H9 (cell line): ENCODE measurements at regions not wholly inside any gene's neighbourhood (a gene's known extent, or its start where the extent isn't known, plus 50 kb on each side); places are given as distances from the start of the nearest gene placed in this dataset.
A peak's percentile ranks its signal among the peaks of the same experiment; 100 is the strongest.

Experiments used
- DNase-seq: peaks from one replicate; pipeline ENCODE4 v3.0.0-alpha.2; 2017
- H2AFZ ChIP-seq: one replicate; pipeline ENCODE4 v1.6.1; 2013; ENCODE audit warnings: mild to moderate bottlenecking, low read length, control low read depth, moderate library complexity
- H2AK5ac ChIP-seq: 2 replicates; pipeline ENCODE4 v1.6.1; 2013; ENCODE audit warnings: low read length, control low read depth, mixed read lengths; ENCODE audit not compliant: insufficient read length
- H2BK120ac ChIP-seq: one replicate; pipeline ENCODE4 v1.6.1; 2013; ENCODE audit warnings: low read depth, mild to moderate bottlenecking, low read length, control low read depth, inconsistent platforms; ENCODE audit not compliant: poor library complexity, severe bottlenecking
- H2BK12ac ChIP-seq: 2 replicates; pipeline ENCODE4 v1.6.1; 2013; ENCODE audit warnings: low read length, control low read depth, mixed read lengths, low read depth; ENCODE audit not compliant: insufficient read length
- H2BK15ac ChIP-seq: 2 replicates; pipeline ENCODE4 v1.6.1; 2013; ENCODE audit warnings: low read depth, low read length, control low read depth
- H2BK20ac ChIP-seq: one replicate; pipeline ENCODE4 v1.6.1; 2013; ENCODE audit warnings: low read depth, mild to moderate bottlenecking, low read length, control low read depth, inconsistent platforms; ENCODE audit not compliant: poor library complexity, severe bottlenecking
- H2BK5ac ChIP-seq: 2 replicates; pipeline ENCODE4 v1.6.1; 2013; ENCODE audit warnings: low read length, control low read depth, mixed read lengths; ENCODE audit not compliant: insufficient read length
- H3K14ac ChIP-seq: 2 replicates; pipeline ENCODE4 v1.6.1; 2013; ENCODE audit warnings: low read length, control low read depth; ENCODE audit not compliant: insufficient read depth
- H3K18ac ChIP-seq: 2 replicates; pipeline ENCODE4 v1.6.1; 2013; ENCODE audit warnings: low read depth, mild to moderate bottlenecking, mixed read lengths, low read length, control low read depth; ENCODE audit not compliant: insufficient read length
- H3K23ac ChIP-seq: 2 replicates; pipeline ENCODE4 v1.6.1; 2013; ENCODE audit warnings: low read length, control low read depth, mixed read lengths, low read depth; ENCODE audit not compliant: insufficient read length
- H3K23me2 ChIP-seq: 2 replicates; pipeline ENCODE4 v1.6.1; 2013; ENCODE audit warnings: low read depth, mild to moderate bottlenecking, mixed read lengths, low read length, control low read depth; ENCODE audit not compliant: insufficient read length, poor library complexity, severe bottlenecking
- H3K27ac ChIP-seq: 2 replicates; pipeline ENCODE4 v1.5.1; 2013; ENCODE audit warnings: low read length, control low read depth, mixed read lengths, low read depth; ENCODE audit not compliant: insufficient read length
- H3K27me3 ChIP-seq: 2 replicates; pipeline ENCODE4 v1.6.1; 2013; ENCODE audit warnings: low read length, control low read depth, inconsistent platforms; ENCODE audit not compliant: insufficient read depth
- H3K4ac ChIP-seq: 2 replicates; pipeline ENCODE4 v1.6.1; 2013; ENCODE audit warnings: low read depth, mild to moderate bottlenecking, control low read depth, inconsistent platforms, low read length, moderate library complexity
- H3K4me1 ChIP-seq: 2 replicates; pipeline ENCODE4 v1.6.1; 2013; ENCODE audit warnings: low read length, control low read depth, inconsistent platforms; ENCODE audit not compliant: insufficient read depth
- H3K4me2 ChIP-seq: 2 replicates; pipeline ENCODE4 v1.6.1; 2013; ENCODE audit warnings: low read length, control low read depth, mixed read lengths; ENCODE audit not compliant: insufficient read length, insufficient read depth
- H3K56ac ChIP-seq: 2 replicates; pipeline ENCODE4 v1.6.1; 2013; ENCODE audit warnings: low read depth, mild to moderate bottlenecking, mixed read lengths, low read length, control low read depth; ENCODE audit not compliant: insufficient read length
- H3K79me1 ChIP-seq: 2 replicates; pipeline ENCODE4 v1.6.1; 2013; ENCODE audit warnings: low read depth, mild to moderate bottlenecking, moderate library complexity, low read length, control low read depth, inconsistent platforms; ENCODE audit not compliant: insufficient read depth, poor library complexity, severe bottlenecking
- H3K79me2 ChIP-seq: 2 replicates; pipeline ENCODE4 v1.6.1; 2013; ENCODE audit warnings: low read length, control low read depth, inconsistent platforms; ENCODE audit not compliant: insufficient read depth
- H3K9ac ChIP-seq: 2 replicates; pipeline ENCODE4 v1.6.1; 2013; ENCODE audit warnings: low read length, control low read depth, mixed read lengths; ENCODE audit not compliant: insufficient read length; ENCODE audit errors: extremely low read depth
- H3K9me3 ChIP-seq: one replicate; pipeline ENCODE4 v1.6.1; 2013; ENCODE audit warnings: low read depth, low read length, inconsistent platforms; ENCODE audit not compliant: control insufficient read depth
- H3T11ph ChIP-seq: one replicate; pipeline ENCODE4 v1.6.1; 2013; ENCODE audit warnings: mild to moderate bottlenecking, low read length, control low read depth, inconsistent platforms
- H4K20me1 ChIP-seq: one replicate; pipeline ENCODE4 v1.6.1; 2013; ENCODE audit not compliant: control insufficient read depth, insufficient read length, insufficient read depth
- H4K5ac ChIP-seq: 2 replicates; pipeline ENCODE4 v1.6.1; 2013; ENCODE audit warnings: low read depth, mild to moderate bottlenecking, mixed read lengths, low read length, control low read depth; ENCODE audit not compliant: insufficient read length
- H4K8ac ChIP-seq: replicated peaks from 2 replicates; pipeline ENCODE4 v1.6.1; 2013; ENCODE audit warnings: low read length, control low read depth, mixed read lengths, low read depth; ENCODE audit not compliant: insufficient read length
- H4K91ac ChIP-seq: 2 replicates; pipeline ENCODE4 v1.6.1; 2013; ENCODE audit warnings: low read depth, mild to moderate bottlenecking, moderate library complexity, mixed read lengths, low read length, control low read depth; ENCODE audit not compliant: insufficient read length
- H3K27ac Mint-ChIP-seq, 3 experiments: 2 replicates in 2 of 3; 3 replicates in 1 of 3; pipeline ENCODE4 v1.8.0; 2020 to 2021; ENCODE audit warnings: mixed read lengths in 3 of 3, mild to moderate bottlenecking in 1 of 3, moderate library complexity in 1 of 3
- H3K27me3 Mint-ChIP-seq: 2 replicates; pipeline ENCODE4 v1.8.0; 2021; ENCODE audit warnings: low read depth, mild to moderate bottlenecking, moderate library complexity, mixed read lengths
- H3K36me3 Mint-ChIP-seq, 3 experiments: 2 replicates in 2 of 3; 3 replicates in 1 of 3; pipeline ENCODE4 v1.8.0; 2020 to 2021; ENCODE audit warnings: low read depth in 3 of 3, mixed read lengths in 3 of 3; ENCODE audit not compliant: insufficient read depth in 1 of 3
- H3K4me1 Mint-ChIP-seq, 2 experiments: 2 replicates each; pipeline ENCODE4 v1.8.0; 2020; ENCODE audit warnings: mixed read lengths in 2 of 2
- H3K4me3 Mint-ChIP-seq, 2 experiments: 2 replicates in 1 of 2; 3 replicates in 1 of 2; pipeline ENCODE4 v1.8.0; 2020 to 2021; ENCODE audit warnings: mild to moderate bottlenecking in 2 of 2, mixed read lengths in 2 of 2, moderate library complexity in 1 of 2
- H3K9me3 Mint-ChIP-seq, 2 experiments: 2 replicates in 1 of 2; 3 replicates in 1 of 2; pipeline ENCODE4 v1.8.0; 2020; ENCODE audit warnings: mild to moderate bottlenecking in 2 of 2, mixed read lengths in 2 of 2, moderate library complexity in 1 of 2
- CTCF ChIP-seq: fragments of 200-600 bp; sonication (generic); conservative IDR thresholded peaks from 3 replicates; pipeline ENCODE4 v1.8.0; 2021; ENCODE audit warnings: antibody characterized with exemption, mild to moderate bottlenecking
- WGBS: extraction: QIAGEN DNeasy Blood & Tissue Kit; methylation state at CpG from one replicate; pipeline ENCODE4 v1.1.7; 2013; ENCODE audit warnings: missing lambda C conversion rate, low lambda C conversion rate, mixed read lengths; ENCODE audit not compliant: insufficient read length; ENCODE audit errors: extremely low coverage; 5-methylcytosine and 5-hydroxymethylcytosine counted together

- H4K20me1 ChIP-seq: no peaks in the 10 kb centered on the region
- no peaks in the 10 kb centered on the region for H3K9me3 ChIP-seq
- no peak overlapping the region for H4K5ac ChIP-seq
- no peak overlapping the region for H2BK20ac ChIP-seq
- no peak overlapping the region for H3K27ac ChIP-seq
- H4K8ac ChIP-seq: no peak overlapping the region
- no peak overlapping the region for H2AFZ ChIP-seq
- H3K18ac ChIP-seq: no peak overlapping the region
- H3K27me3 ChIP-seq: no peaks in the 10 kb centered on the region
- H2BK5ac ChIP-seq: no peak overlapping the region
- no peaks in the 10 kb centered on the region for H3K79me1 ChIP-seq
- no peak overlapping the region for H3K4me2 ChIP-seq
- TF ChIP-seq CTCF: no peak
- H3K4me1 ChIP-seq: no peaks in the 10 kb centered on the region; the same call in 1 of the 2 replicates
- no peak overlapping the region for H3K4ac ChIP-seq
- no peak overlapping the region for H2BK15ac ChIP-seq
- peaks cover 0 to 3% of the 10 kb centered on the region in 2 experiments; a peak in 2 of 5 replicates for H3K9me3 Mint-ChIP-seq
- no peaks in the 10 kb centered on the region for H3K23me2 ChIP-seq
- H3K79me2 ChIP-seq: no peaks in the 10 kb centered on the region
- no peak overlapping the region for H3K4me3 Mint-ChIP-seq
- peak overlapping the region in 1 of 3 experiments; percentile 82; a peak in 2 of 7 replicates for H3K27ac Mint-ChIP-seq
- H4K91ac ChIP-seq: no peak overlapping the region
- no peak overlapping the region for H3K9ac ChIP-seq
- no peak overlapping the region for H3K14ac ChIP-seq
- DNase-seq: no peak
- no peak overlapping the region for H3T11ph ChIP-seq
- peaks cover 11 to 14% of the 10 kb centered on the region in 2 experiments; a peak in 3 of 4 replicates for H3K4me1 Mint-ChIP-seq
- no peak overlapping the region for H2BK120ac ChIP-seq
- no peaks in the 10 kb centered on the region; a peak in 1 of 7 replicates for H3K36me3 Mint-ChIP-seq
- no peaks in the 10 kb centered on the region for H3K27me3 Mint-ChIP-seq
- no peak overlapping the region for H2AK5ac ChIP-seq
- no peak overlapping the region for H2BK12ac ChIP-seq
- no peak overlapping the region for H3K56ac ChIP-seq
- no CpG with 5 or more reads among the region's 4 CpGs for WGBS
- no peak overlapping the region for H3K23ac ChIP-seq
These were observed 491.2 kb upstream of the LRRC4C start for GRCh38 chr11:41950470-41951143.
